CD4-positive, alpha-beta T cell (primary cell): ENCODE measurements at regions not wholly inside any gene's neighbourhood (a gene's known extent, or its start where the extent isn't known, plus 50 kb on each side); places are given as distances from the start of the nearest gene placed in this dataset.

ENCODE experiments used
- ATAC-seq: fragments of 200-7000 bp; cut with Tn5 transposase; one replicate; pipeline ENCODE4 v1.10.0; 2022; ENCODE audit warnings: mild to moderate bottlenecking; ENCODE audit not compliant: poor library complexity
- CTCF ChIA-PET: fragments of 350-600 bp; sonication (Branson Sonifier 250); formaldehyde crosslinking; loops from one replicate; lab custom pipeline; 2021; ENCODE audit warnings: antibody characterized with exemption, inconsistent platforms; lab: Charles Lee
- POLR2A ChIA-PET: fragments of 350-600 bp; sonication (Branson Sonifier 250); formaldehyde crosslinking; loops from one replicate; lab custom pipeline; 2021; ENCODE audit warnings: antibody characterized with exemption, inconsistent platforms; lab: Charles Lee
- DNase-seq, 14 experiments: peaks; one replicate each; pipeline ENCODE4 v3.0.0-alpha.2; 2013 to 2020; ENCODE audit warnings: mixed read lengths in 2 of 14
- H3K27ac ChIP-seq, 2 donors: one replicate each; pipeline versions ENCODE4 v1.5.1 to v1.7.0; 2013; ENCODE audit warnings: low read length in 2 of 2, low read depth in 1 of 2, mild to moderate bottlenecking in 1 of 2
- H3K27me3 ChIP-seq, 2 experiments: 1 replicate in 1 of 2; 2 replicates in 1 of 2; pipeline versions ENCODE4 v1.6.1 to v1.7.0; 2013; ENCODE audit warnings: low read length in 2 of 2, control low read depth in 1 of 2, mild to moderate bottlenecking in 1 of 2, moderate library complexity in 1 of 2; ENCODE audit not compliant: insufficient read depth in 2 of 2, control insufficient read depth in 1 of 2
- H3K36me3 ChIP-seq: one replicate; pipeline ENCODE4 v1.6.1; 2013; ENCODE audit warnings: low read length, control low read depth; ENCODE audit not compliant: insufficient read depth
- H3K4me1 ChIP-seq: one replicate; pipeline ENCODE4 v1.6.1; 2013; ENCODE audit warnings: low read length, control low read depth; ENCODE audit not compliant: insufficient read depth
- H3K4me3 ChIP-seq: one replicate; pipeline ENCODE4 v1.5.1; 2013; ENCODE audit warnings: mild to moderate bottlenecking, low read length, moderate library complexity
- H3K9me3 ChIP-seq, 2 experiments: 1 replicate in 1 of 2; 2 replicates in 1 of 2; pipeline versions ENCODE4 v1.6.1 to v1.7.0; 2013; ENCODE audit warnings: low read length in 2 of 2, mild to moderate bottlenecking in 2 of 2, control low read depth in 1 of 2, moderate library complexity in 1 of 2; ENCODE audit not compliant: control insufficient read depth in 1 of 2, insufficient read depth in 1 of 2
- H3K27ac Mint-ChIP-seq: one replicate; pipeline ENCODE4 v1.8.0; 2020; ENCODE audit warnings: mixed read lengths
- H3K27me3 Mint-ChIP-seq: one replicate; pipeline ENCODE4 v1.8.0; 2021; ENCODE audit warnings: mixed read lengths
- H3K36me3 Mint-ChIP-seq: one replicate; pipeline ENCODE4 v1.8.0; 2021; ENCODE audit warnings: low read depth, mixed read lengths
- H3K4me1 Mint-ChIP-seq: one replicate; pipeline ENCODE4 v1.8.0; 2021; ENCODE audit warnings: low read depth, mixed read lengths
- H3K4me3 Mint-ChIP-seq: one replicate; pipeline ENCODE4 v1.8.0; 2020; ENCODE audit warnings: mild to moderate bottlenecking, mixed read lengths
- H3K9me3 Mint-ChIP-seq: one replicate; pipeline ENCODE4 v1.8.0; 2020; ENCODE audit warnings: mixed read lengths
- intact Hi-C, 2 experiments: fragments of 100-400 bp; cut with DNase I in 1 of 2; cut with micrococcal nuclease in 1 of 2; formaldehyde crosslinking; loops; one replicate each; pipeline versions ENCODE4 v1.15.1 to v1.9.0; 2023 to 2025; cut with DNase I, micrococcal nuclease
- TF ChIP-seq, protein P1 (sequence below): fragments of 200-600 bp; IDR thresholded peaks from one replicate; pipeline ENCODE4 v1.8.0; 2022; ENCODE audit warnings: antibody characterized with exemption, mild to moderate bottlenecking

DNA sequence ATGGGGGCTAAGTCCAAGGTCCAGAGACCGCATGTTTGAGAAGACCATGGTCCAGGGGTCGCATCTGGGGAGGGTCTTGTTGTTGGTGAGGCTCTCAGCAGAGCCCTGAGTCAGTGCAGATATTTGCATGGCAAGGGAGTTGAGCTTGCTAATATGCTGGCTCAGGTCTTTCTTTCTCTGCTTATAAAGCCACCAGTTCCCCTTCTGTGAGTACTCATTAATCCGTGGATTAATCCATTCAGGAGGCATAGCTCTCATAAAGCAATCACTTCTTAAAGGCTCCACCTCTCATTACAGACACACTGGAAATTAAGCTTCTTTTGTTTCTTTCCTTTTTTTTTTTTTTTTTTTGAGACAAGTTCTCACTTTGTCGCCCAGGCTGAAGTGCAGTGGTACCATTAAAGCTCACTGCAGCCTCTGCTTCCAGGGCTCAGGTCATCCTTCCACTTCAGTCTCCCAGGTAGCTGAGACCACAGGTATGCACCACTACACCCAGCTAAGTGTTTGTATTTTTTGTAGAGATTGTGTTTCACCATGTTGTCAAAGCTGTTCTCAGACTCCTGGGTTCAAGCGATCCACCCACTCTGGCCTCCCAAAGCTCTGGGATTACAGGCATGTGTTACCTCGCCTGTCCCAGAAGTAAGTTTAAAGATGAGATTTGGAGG lies 216.4 kb downstream of the SLITRK5 start:
- Mint-ChIP-seq H3K9me3 (peaks cover 2% of the 10 kb centered on the region), H3K27ac (no peak overlapping the region), H3K36me3 (no peaks in the 10 kb centered on the region), H3K4me3 (no peak overlapping the region), H3K4me1 (no peaks in the 10 kb centered on the region), H3K27me3 (no peaks in the 10 kb centered on the region)
- no peak overlapping the region for H3K27ac ChIP-seq
- DNase-seq (no peak), ATAC-seq (no peak)
- intact Hi-C loops = no loop called here
- ChIA-PET CTCF (no interaction called here), POLR2A (no interaction called here)
- no peaks in the 10 kb centered on the region for H3K4me1 ChIP-seq
- TF ChIP-seq, protein P1, sequence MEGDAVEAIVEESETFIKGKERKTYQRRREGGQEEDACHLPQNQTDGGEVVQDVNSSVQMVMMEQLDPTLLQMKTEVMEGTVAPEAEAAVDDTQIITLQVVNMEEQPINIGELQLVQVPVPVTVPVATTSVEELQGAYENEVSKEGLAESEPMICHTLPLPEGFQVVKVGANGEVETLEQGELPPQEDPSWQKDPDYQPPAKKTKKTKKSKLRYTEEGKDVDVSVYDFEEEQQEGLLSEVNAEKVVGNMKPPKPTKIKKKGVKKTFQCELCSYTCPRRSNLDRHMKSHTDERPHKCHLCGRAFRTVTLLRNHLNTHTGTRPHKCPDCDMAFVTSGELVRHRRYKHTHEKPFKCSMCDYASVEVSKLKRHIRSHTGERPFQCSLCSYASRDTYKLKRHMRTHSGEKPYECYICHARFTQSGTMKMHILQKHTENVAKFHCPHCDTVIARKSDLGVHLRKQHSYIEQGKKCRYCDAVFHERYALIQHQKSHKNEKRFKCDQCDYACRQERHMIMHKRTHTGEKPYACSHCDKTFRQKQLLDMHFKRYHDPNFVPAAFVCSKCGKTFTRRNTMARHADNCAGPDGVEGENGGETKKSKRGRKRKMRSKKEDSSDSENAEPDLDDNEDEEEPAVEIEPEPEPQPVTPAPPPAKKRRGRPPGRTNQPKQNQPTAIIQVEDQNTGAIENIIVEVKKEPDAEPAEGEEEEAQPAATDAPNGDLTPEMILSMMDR = no peak
- H3K4me3 ChIP-seq = no peak overlapping the region
- H3K9me3 ChIP-seq = peaks cover 0 to 6% of the 10 kb centered on the region in 2 experiments
- no peaks in the 10 kb centered on the region for H3K27me3 ChIP-seq
- no peaks in the 10 kb centered on the region for H3K36me3 ChIP-seq

DNA sequence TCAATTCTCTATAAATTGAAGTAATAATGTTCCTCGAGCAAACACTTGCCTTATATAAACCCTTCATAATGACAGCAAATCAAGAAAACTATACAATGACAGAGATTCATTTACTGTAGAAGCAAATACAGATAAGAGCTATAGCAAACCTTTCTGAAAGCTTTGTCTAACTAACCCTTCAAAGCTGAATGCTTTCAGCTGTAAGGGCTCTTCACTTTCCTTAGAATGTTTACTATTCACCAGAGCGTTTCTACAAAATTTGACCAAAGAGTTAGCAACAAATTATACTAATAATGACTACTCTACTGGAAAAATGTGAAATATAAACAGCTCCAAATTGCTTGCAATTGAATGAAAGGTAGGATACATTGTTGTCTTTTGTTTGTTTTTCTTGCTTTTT lies 218.1 kb downstream of the SLITRK5 start:
- Mint-ChIP-seq H3K27me3 (no peaks in the 10 kb centered on the region), H3K36me3 (no peaks in the 10 kb centered on the region), H3K4me3 (no peak overlapping the region), H3K9me3 (peaks cover 2% of the 10 kb centered on the region), H3K27ac (no peak overlapping the region), H3K4me1 (no peaks in the 10 kb centered on the region)
- H3K27me3 ChIP-seq = no peaks in the 10 kb centered on the region
- POLR2A ChIA-PET = no interaction called here
- DNase-seq (no peak), ATAC-seq (no peak)
- no peaks in the 10 kb centered on the region for H3K36me3 ChIP-seq
- TF ChIP-seq, protein P1 = no peak
- H3K4me1 ChIP-seq = no peaks in the 10 kb centered on the region
- H3K4me3 ChIP-seq = no peak overlapping the region
- intact Hi-C loops = no loop called here
- peaks cover 0 to 4% of the 10 kb centered on the region in 2 experiments for H3K9me3 ChIP-seq
- H3K27ac ChIP-seq = no peak overlapping the region
- CTCF ChIA-PET = no interaction called here

- intact Hi-C loops = no loop called here
- TF ChIP-seq, protein P1 = no peak
- H3K36me3 ChIP-seq = no peaks in the 10 kb centered on the region
- DNase-seq = no peak
- H3K9me3 ChIP-seq = peaks cover 0 to 4% of the 10 kb centered on the region in 2 experiments
- no peaks in the 10 kb centered on the region for H3K36me3 Mint-ChIP-seq
- H3K27me3 ChIP-seq = no peaks in the 10 kb centered on the region
- no peaks in the 10 kb centered on the region for H3K27me3 Mint-ChIP-seq
- H3K27ac ChIP-seq = no peak overlapping the region
- ChIA-PET CTCF (no interaction called here), POLR2A (no interaction called here)
- ATAC-seq = no peak
- peaks cover 2% of the 10 kb centered on the region for H3K9me3 Mint-ChIP-seq
- H3K4me1 Mint-ChIP-seq = no peaks in the 10 kb centered on the region
- H3K4me3 ChIP-seq = no peak overlapping the region
- H3K4me1 ChIP-seq = no peaks in the 10 kb centered on the region
- no peak overlapping the region for H3K27ac Mint-ChIP-seq
- H3K4me3 Mint-ChIP-seq = no peak overlapping the region
Observed at GRCh38 chr13:87893186-87893585, 222.0 kb downstream of the SLITRK5 start.
